ENCODE measurements at regions not wholly inside any gene's neighbourhood (a gene's known extent, or its start where the extent isn't known, plus 50 kb on each side); places are given as distances from the start of the nearest gene placed in this dataset.
"Not testable (repeated sequence)": the region's sequence is repeated elsewhere in the genome, so short reads cannot be mapped to it uniquely, and the experiment has no call there.

GRCh38 chr15:25171111-25171811, 216.5 kb downstream of the SNRPN start:
- DNase-seq = no peak

GRCh38 chr15:25171856-25172687, 217.3 kb downstream of the SNRPN start:
- no peak for DNase-seq

- no peak for DNase-seq
Measured at GRCh38 chr15:25172691-25173090, 217.9 kb downstream of the SNRPN start.

- DNase-seq = no peak
Measured at GRCh38 chr15:25173241-25174028, 218.6 kb downstream of the SNRPN start.

GRCh38 chr15:25174149-25174548, 219.4 kb downstream of the SNRPN start:
- DNase-seq = not testable (repeated sequence)

GRCh38 chr15:25175033-25175788, 220.4 kb downstream of the SNRPN start:
- no peak for DNase-seq

GRCh38 chr15:25175789-25176615, 221.2 kb downstream of the SNRPN start:
- no peak for DNase-seq

- DNase-seq = no peak
Measured at GRCh38 chr15:25176616-25176923, 221.8 kb downstream of the SNRPN start.

GRCh38 chr15:25176991-25177954, 222.5 kb downstream of the SNRPN start:
- DNase-seq = no peak

GRCh38 chr15:25177955-25178801, 223.4 kb downstream of the SNRPN start:
- DNase-seq = no peak

GRCh38 chr15:25178835-25179672, 224.3 kb downstream of the SNRPN start:
- DNase-seq = no peak

GRCh38 chr15:25179673-25180511, 225.1 kb downstream of the SNRPN start:
- DNase-seq = no peak

- no peak for DNase-seq
Measured at GRCh38 chr15:25180606-25181292, 226.0 kb downstream of the SNRPN start.

GRCh38 chr15:25181293-25182097, 226.7 kb downstream of the SNRPN start:
- no peak for DNase-seq

GRCh38 chr15:25182098-25182478, 227.3 kb downstream of the SNRPN start:
- DNase-seq = no peak

GRCh38 chr15:25182736-25183445, 228.1 kb downstream of the SNRPN start:
- no peak for DNase-seq

All from NCI-H1105 treated with DMSO at 0.1 percent for 48 hours (cell line).